Hepatocyte (in vitro differentiated cells): ENCODE measurements at regions not wholly inside any gene's neighbourhood (a gene's known extent, or its start where the extent isn't known, plus 50 kb on each side); places are given as distances from the start of the nearest gene placed in this dataset.

Source experiments
- DNase-seq: peaks from one replicate; pipeline ENCODE4 v3.0.0-alpha.2; 2016; ENCODE audit warnings: low spot score
- H2AFZ ChIP-seq: fragments of 200-600 bp; sonication (generic); 2 replicates; pipeline ENCODE4 v1.6.0; 2016; ENCODE audit warnings: antibody characterized with exemption, mild to moderate bottlenecking
- H3K27ac ChIP-seq: fragments of 200-600 bp; sonication (generic); 2 replicates; pipeline ENCODE4 v1.5.1; 2016; ENCODE audit warnings: mild to moderate bottlenecking
- H3K27me3 ChIP-seq: fragments of 200-600 bp; sonication (generic); 2 replicates; pipeline ENCODE4 v1.6.1; 2016
- H3K36me3 ChIP-seq: fragments of 200-600 bp; sonication (generic); replicated peaks from 2 replicates; pipeline ENCODE4 v1.5.1; 2016; ENCODE audit warnings: low read depth; ENCODE audit not compliant: insufficient read depth
- H3K4me1 ChIP-seq: fragments of 200-600 bp; sonication (generic); 2 replicates; pipeline ENCODE4 v1.5.1; 2016; ENCODE audit warnings: mild to moderate bottlenecking, moderate library complexity; ENCODE audit not compliant: insufficient read depth
- H3K4me2 ChIP-seq: fragments of 200-600 bp; sonication (generic); 2 replicates; pipeline ENCODE4 v1.6.0; 2016
- H3K4me3 ChIP-seq: fragments of 200-600 bp; sonication (generic); 2 replicates; pipeline ENCODE4 v1.5.1; 2016; ENCODE audit warnings: mild to moderate bottlenecking
- H3K79me2 ChIP-seq: fragments of 200-600 bp; sonication (generic); 2 replicates; pipeline ENCODE4 v1.6.0; 2017; ENCODE audit warnings: mild to moderate bottlenecking
- H3K9me2 ChIP-seq: fragments of 200-600 bp; sonication (generic); replicated peaks from 2 replicates; pipeline ENCODE4 v1.6.0; 2017; ENCODE audit warnings: mild to moderate bottlenecking; ENCODE audit not compliant: insufficient read depth
- H3K9me3 ChIP-seq: fragments of 200-600 bp; sonication (generic); 2 replicates; pipeline ENCODE4 v1.5.1; 2016; ENCODE audit warnings: low read depth, mild to moderate bottlenecking
- H4K20me1 ChIP-seq: fragments of 200-600 bp; sonication (generic); 2 replicates; pipeline ENCODE4 v1.6.0; 2016; ENCODE audit warnings: mild to moderate bottlenecking; ENCODE audit not compliant: insufficient read depth, poor library complexity, severe bottlenecking
- EZH2 ChIP-seq: fragments of 200-600 bp; sonication (generic); IDR thresholded peaks from 2 replicates; pipeline ENCODE4 v1.6.1; 2016; ENCODE audit warnings: antibody characterized with exemption, mild to moderate bottlenecking, borderline replicate concordance
- EZH2phosphoT487 ChIP-seq: fragments of 200-600 bp; sonication (generic); IDR thresholded peaks from one replicate; pipeline ENCODE4 v1.6.1; 2018; ENCODE audit warnings: antibody characterized with exemption, mild to moderate bottlenecking, low read depth, moderate library complexity; ENCODE audit not compliant: unreplicated experiment, severe bottlenecking
- WGBS: methylation state at CpG from one replicate; pipeline ENCODE4 v1.1.6; 2016; ENCODE audit warnings: low lambda C conversion rate; ENCODE audit errors: missing lambda C conversion rate; 5-methylcytosine and 5-hydroxymethylcytosine counted together
- TF ChIP-seq, protein P1 (sequence below): fragments of 200-600 bp; sonication (generic); IDR thresholded peaks from 2 replicates; pipeline ENCODE4 v1.5.1; 2016; ENCODE audit warnings: antibody characterized with exemption, mild to moderate bottlenecking; ENCODE audit not compliant: poor library complexity

DNA sequence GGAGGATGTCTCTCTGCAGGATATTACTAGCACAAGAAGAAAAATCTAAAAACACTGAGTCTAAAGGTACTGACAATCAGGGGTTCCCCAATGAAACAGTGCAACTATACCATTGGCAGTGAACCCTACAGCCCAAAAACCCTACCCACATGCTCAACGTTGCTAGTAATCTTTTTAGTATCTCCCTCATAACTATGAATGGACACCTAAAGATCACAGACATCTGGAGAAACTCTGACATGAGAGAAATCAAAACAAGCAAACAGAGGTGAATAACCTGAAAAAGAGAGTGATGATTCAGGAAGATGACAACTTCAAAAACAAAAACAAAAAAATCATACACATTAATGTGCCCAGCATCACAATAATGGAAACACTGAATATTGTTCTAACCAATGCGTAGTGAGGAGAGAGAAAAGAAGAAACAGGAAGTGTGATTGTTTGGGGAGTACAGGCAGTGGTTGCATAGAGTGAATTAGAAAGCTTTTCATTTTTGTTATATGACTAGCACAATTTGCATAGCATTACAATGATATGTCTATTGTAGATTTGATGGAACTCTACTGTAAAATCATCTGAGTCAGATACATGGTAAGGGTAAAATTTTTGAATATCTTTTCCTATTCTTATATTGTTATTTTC is 78.9 kb upstream of the FMR1 start:
- Histone ChIP-seq H4K20me1 (no peaks in the 10 kb centered on the region), H3K79me2 (no peaks in the 10 kb centered on the region), H3K4me1 (no peaks in the 10 kb centered on the region), H3K9me3 (no peaks in the 10 kb centered on the region), H3K4me2 (no peak overlapping the region), H3K9me2 (no peaks in the 10 kb centered on the region), H3K36me3 (no peaks in the 10 kb centered on the region), H2AFZ (no peak overlapping the region), H3K27ac (no peak overlapping the region), H3K4me3 (no peak overlapping the region), H3K27me3 (no peaks in the 10 kb centered on the region)
- no peak for DNase-seq
- 52% methylated on average over 2 of the region's 2 CpGs for WGBS
- no peak for TF ChIP-seq EZH2
- TF ChIP-seq, protein P1, sequence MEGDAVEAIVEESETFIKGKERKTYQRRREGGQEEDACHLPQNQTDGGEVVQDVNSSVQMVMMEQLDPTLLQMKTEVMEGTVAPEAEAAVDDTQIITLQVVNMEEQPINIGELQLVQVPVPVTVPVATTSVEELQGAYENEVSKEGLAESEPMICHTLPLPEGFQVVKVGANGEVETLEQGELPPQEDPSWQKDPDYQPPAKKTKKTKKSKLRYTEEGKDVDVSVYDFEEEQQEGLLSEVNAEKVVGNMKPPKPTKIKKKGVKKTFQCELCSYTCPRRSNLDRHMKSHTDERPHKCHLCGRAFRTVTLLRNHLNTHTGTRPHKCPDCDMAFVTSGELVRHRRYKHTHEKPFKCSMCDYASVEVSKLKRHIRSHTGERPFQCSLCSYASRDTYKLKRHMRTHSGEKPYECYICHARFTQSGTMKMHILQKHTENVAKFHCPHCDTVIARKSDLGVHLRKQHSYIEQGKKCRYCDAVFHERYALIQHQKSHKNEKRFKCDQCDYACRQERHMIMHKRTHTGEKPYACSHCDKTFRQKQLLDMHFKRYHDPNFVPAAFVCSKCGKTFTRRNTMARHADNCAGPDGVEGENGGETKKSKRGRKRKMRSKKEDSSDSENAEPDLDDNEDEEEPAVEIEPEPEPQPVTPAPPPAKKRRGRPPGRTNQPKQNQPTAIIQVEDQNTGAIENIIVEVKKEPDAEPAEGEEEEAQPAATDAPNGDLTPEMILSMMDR, result no peak
- TF ChIP-seq EZH2phosphoT487, result no peak

DNA sequence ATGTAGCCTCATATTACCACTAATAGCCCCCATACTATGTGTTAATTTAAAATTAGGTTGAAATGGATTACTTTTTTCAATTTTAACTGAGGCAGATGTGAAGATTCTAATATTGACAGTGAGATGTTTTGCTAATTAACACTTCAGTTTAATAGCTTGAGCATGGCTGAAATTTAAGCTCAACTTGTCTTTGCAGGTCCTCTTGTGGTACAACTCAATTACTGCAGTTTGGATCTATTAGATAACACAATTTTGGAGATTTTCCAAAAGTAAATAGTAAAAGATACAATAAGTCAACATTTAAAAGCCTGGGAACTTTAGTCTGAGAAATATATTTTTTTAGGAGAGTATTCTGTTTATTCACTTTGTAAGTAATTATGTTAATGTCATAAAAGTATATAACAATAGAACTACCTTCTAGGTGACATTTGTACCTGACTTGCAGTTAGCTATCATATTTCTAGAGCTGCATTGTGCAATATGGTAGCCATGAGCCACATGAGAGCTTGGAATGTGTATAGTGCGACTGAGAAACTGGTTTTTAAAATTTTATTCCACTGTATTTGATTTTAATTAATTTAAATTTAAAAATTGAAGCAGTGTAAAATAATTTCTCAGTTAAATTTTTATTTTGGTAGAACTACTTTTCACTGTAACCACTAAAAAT is 73.1 kb upstream of the FMR1 start:
- WGBS, result 5% methylated on average over 1 of the region's 1 CpG
- H3K9me3 ChIP-seq, result no peaks in the 10 kb centered on the region
- no peaks in the 10 kb centered on the region for H3K36me3 ChIP-seq
- no peak overlapping the region for H3K4me2 ChIP-seq
- no peaks in the 10 kb centered on the region for H4K20me1 ChIP-seq
- DNase-seq, result no peak
- no peaks in the 10 kb centered on the region for H3K27me3 ChIP-seq
- no peak overlapping the region for H3K4me3 ChIP-seq
- H3K9me2 ChIP-seq, result no peaks in the 10 kb centered on the region
- H2AFZ ChIP-seq, result no peak overlapping the region
- no peaks in the 10 kb centered on the region for H3K79me2 ChIP-seq
- H3K4me1 ChIP-seq, result no peaks in the 10 kb centered on the region
- no peak overlapping the region for H3K27ac ChIP-seq
- no peak for TF ChIP-seq EZH2
- no peak for TF ChIP-seq EZH2phosphoT487
- TF ChIP-seq, protein P1, result peak; percentile 43

DNA sequence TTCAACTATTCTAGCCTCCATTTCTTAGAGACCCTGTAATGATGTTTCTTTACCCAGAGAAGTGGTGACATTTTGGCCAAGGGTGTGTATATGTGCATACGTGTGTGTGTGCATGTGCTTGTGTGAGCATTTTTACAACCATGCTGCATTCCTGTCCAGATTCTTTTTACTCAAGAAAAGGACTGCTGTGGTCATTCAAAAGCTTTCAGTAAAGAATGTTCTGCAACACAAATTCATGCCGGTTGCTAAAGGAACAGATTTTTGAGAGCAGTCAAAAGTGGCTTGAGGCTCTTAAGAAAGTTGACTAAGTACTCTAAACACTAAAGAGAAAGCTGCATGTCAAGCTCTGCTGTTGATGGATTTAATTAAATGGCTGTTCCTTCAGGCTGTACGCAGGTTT is 65.0 kb upstream of the FMR1 start:
- Histone ChIP-seq H3K4me3 (no peak overlapping the region), H3K27me3 (no peaks in the 10 kb centered on the region), H3K36me3 (no peaks in the 10 kb centered on the region), H3K27ac (peak overlapping the region; percentile 0), H3K4me2 (peak overlapping the region; percentile 5), H3K9me2 (no peaks in the 10 kb centered on the region), H3K9me3 (no peaks in the 10 kb centered on the region), H3K79me2 (no peaks in the 10 kb centered on the region), H2AFZ (no peak overlapping the region), H4K20me1 (no peaks in the 10 kb centered on the region), H3K4me1 (no peaks in the 10 kb centered on the region)
- 53% methylated on average over 3 of the region's 3 CpGs for WGBS
- no peak for DNase-seq
- TF ChIP-seq EZH2 (no peak), EZH2phosphoT487 (no peak)
- TF ChIP-seq, protein P1, result no peak
